Progenitor cell of endocrine pancreas (in vitro differentiated cells): ENCODE measurements at regions not wholly inside any gene's neighbourhood (a gene's known extent, or its start where the extent isn't known, plus 50 kb on each side); places are given as distances from the start of the nearest gene placed in this dataset.
A peak's percentile ranks its signal among the peaks of the same experiment; 100 is the strongest.

Experiments
- DNase-seq: peaks from one replicate; pipeline ENCODE4 v3.0.0; 2021; ENCODE audit warnings: low spot score; ENCODE audit not compliant: unreplicated experiment
- H3K27ac Mint-ChIP-seq: 2 replicates; pipeline ENCODE4 v1.8.0; 2021; ENCODE audit warnings: mild to moderate bottlenecking, moderate library complexity, mixed read lengths
- H3K27me3 Mint-ChIP-seq: 2 replicates; pipeline ENCODE4 v1.8.0; 2021; ENCODE audit warnings: mixed read lengths
- H3K36me3 Mint-ChIP-seq: 2 replicates; pipeline ENCODE4 v1.8.0; 2022; ENCODE audit warnings: mixed read lengths; ENCODE audit not compliant: insufficient read depth
- H3K4me1 Mint-ChIP-seq: 2 replicates; pipeline ENCODE4 v1.8.0; 2021; ENCODE audit warnings: low read depth, mixed read lengths
- H3K4me3 Mint-ChIP-seq: 2 replicates; pipeline ENCODE4 v1.8.0; 2021; ENCODE audit warnings: low read depth, mild to moderate bottlenecking, moderate library complexity, mixed read lengths
- H3K9me3 Mint-ChIP-seq: 2 replicates; pipeline ENCODE4 v1.8.0; 2021; ENCODE audit warnings: low read depth, mixed read lengths
- CTCF ChIP-seq: fragments of 200-600 bp; sonication (generic); IDR thresholded peaks from one replicate; pipeline ENCODE4 v1.5.0; 2021; ENCODE audit warnings: antibody characterized with exemption, mild to moderate bottlenecking; ENCODE audit not compliant: unreplicated experiment

GRCh38 chr4:64497491-64497890 lies 88.2 kb upstream of the TECRL start:
- DNase-seq, result no peak
- no peak for TF ChIP-seq CTCF
- no peak overlapping the region for H3K4me3 Mint-ChIP-seq
- H3K9me3 Mint-ChIP-seq, result no peaks in the 10 kb centered on the region
- no peaks in the 10 kb centered on the region for H3K27me3 Mint-ChIP-seq
- no peaks in the 10 kb centered on the region for H3K4me1 Mint-ChIP-seq
- no peak overlapping the region for H3K27ac Mint-ChIP-seq
- H3K36me3 Mint-ChIP-seq, result no peaks in the 10 kb centered on the region

DNA sequence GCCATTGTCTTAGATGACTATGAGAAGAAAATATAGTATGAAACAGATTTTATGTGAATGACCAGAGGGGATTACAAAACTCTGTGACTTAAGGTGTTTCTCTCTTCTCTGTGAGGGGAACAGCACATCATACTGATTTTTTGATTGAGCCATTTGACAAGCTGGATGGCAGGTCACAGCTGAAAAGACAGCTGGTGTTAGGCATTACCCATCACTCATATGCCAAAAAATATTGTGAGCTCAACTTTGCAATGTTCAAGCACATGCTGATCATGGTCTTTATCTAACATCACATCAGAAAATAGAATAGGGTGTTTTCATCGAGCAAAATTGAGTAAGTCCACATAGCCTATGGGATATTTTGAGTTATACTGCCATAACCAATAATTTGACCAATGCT lies 86.7 kb upstream of the TECRL start:
- H3K27me3 Mint-ChIP-seq, result peaks cover 6% of the 10 kb centered on the region
- H3K4me3 Mint-ChIP-seq, result no peak overlapping the region
- no peaks in the 10 kb centered on the region for H3K4me1 Mint-ChIP-seq
- H3K9me3 Mint-ChIP-seq, result no peaks in the 10 kb centered on the region
- DNase-seq, result no peak
- H3K36me3 Mint-ChIP-seq, result no peaks in the 10 kb centered on the region
- H3K27ac Mint-ChIP-seq, result no peak overlapping the region
- no peak for TF ChIP-seq CTCF

GRCh38 chr4:64489628-64490027 lies 80.4 kb upstream of the TECRL start:
- peaks cover 20% of the 10 kb centered on the region for H3K27me3 Mint-ChIP-seq
- no peak for TF ChIP-seq CTCF
- H3K9me3 Mint-ChIP-seq, result no peaks in the 10 kb centered on the region
- DNase-seq, result no peak
- H3K4me1 Mint-ChIP-seq, result peaks cover 15% of the 10 kb centered on the region
- H3K36me3 Mint-ChIP-seq, result no peaks in the 10 kb centered on the region
- H3K27ac Mint-ChIP-seq, result peak overlapping the region; percentile 46
- no peak overlapping the region for H3K4me3 Mint-ChIP-seq

DNA sequence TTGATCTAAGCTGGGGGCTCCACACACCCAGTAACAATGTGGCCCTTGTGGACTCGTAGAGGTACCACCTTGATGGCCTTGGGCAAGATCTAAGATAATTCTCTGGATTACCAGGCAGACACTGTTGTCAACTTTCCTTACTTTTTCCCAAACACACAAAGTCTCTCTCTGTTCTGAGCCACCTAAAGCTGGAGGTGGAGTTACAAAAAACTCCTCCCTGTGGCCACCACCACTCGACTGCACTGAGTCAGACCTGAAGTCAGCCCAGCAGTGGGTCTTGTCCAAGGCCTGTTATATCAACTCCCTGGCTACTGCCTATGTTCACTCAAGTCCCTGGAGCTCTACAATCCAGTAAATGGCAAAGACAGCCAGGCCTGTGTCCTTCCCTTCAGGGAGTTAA lies 70.1 kb upstream of the TECRL start:
- TF ChIP-seq CTCF, result no peak
- Mint-ChIP-seq H3K4me3 (no peak overlapping the region), H3K36me3 (no peaks in the 10 kb centered on the region), H3K9me3 (peaks cover 5% of the 10 kb centered on the region), H3K27ac (no peak overlapping the region), H3K27me3 (no peaks in the 10 kb centered on the region), H3K4me1 (no peaks in the 10 kb centered on the region)
- no peak for DNase-seq

- Mint-ChIP-seq H3K4me3 (no peak overlapping the region), H3K27ac (no peak overlapping the region), H3K27me3 (no peaks in the 10 kb centered on the region), H3K36me3 (no peaks in the 10 kb centered on the region), H3K4me1 (no peaks in the 10 kb centered on the region), H3K9me3 (peaks cover 5% of the 10 kb centered on the region)
- no peak for DNase-seq
- no peak for TF ChIP-seq CTCF
Measured at GRCh38 chr4:64477127-64477526, 67.9 kb upstream of the TECRL start.

DNA sequence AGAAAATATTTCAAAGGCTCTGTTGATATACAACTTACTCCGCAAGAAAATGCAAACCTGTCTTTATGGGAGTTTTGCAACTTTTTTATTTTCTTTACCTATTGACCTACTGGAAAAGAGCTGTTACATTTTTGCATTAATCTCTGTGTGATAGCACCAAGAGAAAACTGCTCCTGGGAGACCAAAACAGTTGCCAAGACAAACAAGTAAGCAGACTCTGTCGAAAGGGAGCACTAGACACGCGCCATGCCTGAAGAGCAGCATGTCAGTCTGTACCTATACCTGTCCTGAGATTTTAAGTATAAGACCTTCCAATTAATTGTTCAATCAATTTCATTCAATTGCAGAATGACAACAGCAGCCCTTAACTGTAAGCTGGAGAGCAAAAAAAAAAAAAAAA lies 56.0 kb upstream of the TECRL start:
- DNase-seq, result no peak
- TF ChIP-seq CTCF, result no peak
- Mint-ChIP-seq H3K27me3 (no peaks in the 10 kb centered on the region), H3K4me3 (no peak overlapping the region), H3K9me3 (no peaks in the 10 kb centered on the region), H3K36me3 (no peaks in the 10 kb centered on the region), H3K4me1 (no peaks in the 10 kb centered on the region), H3K27ac (no peak overlapping the region)
